ENCODE measurements at regions not wholly inside any gene's neighbourhood (a gene's known extent, or its start where the extent isn't known, plus 50 kb on each side); places are given as distances from the start of the nearest gene placed in this dataset.

- TF ChIP-seq TIGD3 (CRISPR knock-in tag; IDR thresholded peaks at IDR 0.05; ENCODE audit: borderline replicate concordance) (no peak), ZKSCAN5 (CRISPR knock-in tag; IDR thresholded peaks at IDR 0.05) (no peak), ZNF724P (CRISPR knock-in tag; IDR thresholded peaks at IDR 0.05; ENCODE audit: borderline replicate concordance) (no peak; the same call in 1 of the 2 replicates), ZNF414 (CRISPR knock-in tag; IDR thresholded peaks at IDR 0.05) (no peak), ZNF547 (CRISPR knock-in tag; IDR thresholded peaks at IDR 0.05) (peak; percentile 62), ZNF331 (CRISPR knock-in tag; IDR thresholded peaks at IDR 0.05) (peak; percentile 75), FIP1L1 (IDR thresholded peaks at IDR 0.05; ENCODE audit: borderline replicate concordance, insufficient read depth, low read depth, low read length) (no peak), NFKB2 (CRISPR knock-in tag; IDR thresholded peaks at IDR 0.05; ENCODE audit: borderline replicate concordance) (peak; percentile 70; the same call in 1 of the 2 replicates), THAP9 (CRISPR knock-in tag; IDR thresholded peaks at IDR 0.05; ENCODE audit: borderline replicate concordance) (peak; percentile 75; the same call in 1 of the 2 replicates), LCORL (IDR thresholded peaks at IDR 0.05) (peak; percentile 49; the same call in 1 of the 2 replicates), LCORL (CRISPR knock-in tag; IDR thresholded peaks at IDR 0.05) (peak; percentile 99), SALL1 (CRISPR knock-in tag; IDR thresholded peaks at IDR 0.05) (peak; percentile 83), ZNF563 (CRISPR knock-in tag; IDR thresholded peaks at IDR 0.05) (peak; percentile 51; the same call in 1 of the 2 replicates), ZFP36 (IDR thresholded peaks at IDR 0.05; ENCODE audit: borderline replicate concordance, low read depth, low read length, partially characterized antibody) (no peak), ZBTB25 (CRISPR knock-in tag; IDR thresholded peaks at IDR 0.05) (peak; percentile 85; the same call in 1 of the 2 replicates), FOXO4 (CRISPR knock-in tag; conservative IDR thresholded peaks at IDR 0.05) (no peak), FOXC1 (CRISPR knock-in tag; IDR thresholded peaks at IDR 0.05; ENCODE audit: borderline replicate concordance) (peak; percentile 95), ELF1 (CRISPR knock-in tag; IDR thresholded peaks at IDR 0.05) (no peak), ATM (IDR thresholded peaks at IDR 0.05; ENCODE audit: borderline replicate concordance) (no peak), U2AF2 (IDR thresholded peaks at IDR 0.05; ENCODE audit: low read depth, low read length) (no peak)
Observed at GRCh38 chr17:77372444-77373298, 231.9 kb downstream of the SEC14L1 start (continued).

Measured in HepG2 (cell line).